HG02623 (cell line): ENCODE measurements at regions not wholly inside any gene's neighbourhood (a gene's known extent, or its start where the extent isn't known, plus 50 kb on each side); places are given as distances from the start of the nearest gene placed in this dataset.

Source experiments
- ATAC-seq: cut with Tn5 transposase; IDR thresholded peaks from one replicate; pipeline ENCODE4 v1.9.1; 2021; ENCODE audit warnings: moderate library complexity; ENCODE audit not compliant: unreplicated experiment

GRCh38 chr3:76664816-76665215 is 375.1 kb upstream of the ROBO2 start:
- ATAC-seq, result no peak

GRCh38 chr3:76668653-76669052 is 371.2 kb upstream of the ROBO2 start:
- ATAC-seq, result no peak

- ATAC-seq, result no peak
Measured at GRCh38 chr3:76669322-76669721, 370.6 kb upstream of the ROBO2 start.

DNA sequence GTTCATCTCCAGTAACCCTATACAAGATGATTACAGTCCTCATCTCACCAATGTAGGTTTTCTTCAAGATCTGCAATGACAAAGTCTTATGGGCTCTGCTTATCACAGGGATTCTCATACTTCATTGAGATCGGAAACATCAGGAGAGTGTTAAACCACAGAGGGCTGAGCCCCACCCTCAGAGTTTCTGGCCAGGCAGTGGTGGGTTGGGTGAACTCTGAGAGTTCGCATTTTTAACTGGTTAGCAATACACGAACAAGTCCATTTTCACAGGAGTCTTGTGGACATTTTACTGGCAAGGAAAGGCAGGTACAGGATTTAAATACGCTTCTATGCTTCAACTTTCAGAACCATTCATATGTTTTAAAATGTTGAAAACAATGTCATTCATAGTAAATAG is 366.7 kb upstream of the ROBO2 start:
- ATAC-seq, result no peak

DNA sequence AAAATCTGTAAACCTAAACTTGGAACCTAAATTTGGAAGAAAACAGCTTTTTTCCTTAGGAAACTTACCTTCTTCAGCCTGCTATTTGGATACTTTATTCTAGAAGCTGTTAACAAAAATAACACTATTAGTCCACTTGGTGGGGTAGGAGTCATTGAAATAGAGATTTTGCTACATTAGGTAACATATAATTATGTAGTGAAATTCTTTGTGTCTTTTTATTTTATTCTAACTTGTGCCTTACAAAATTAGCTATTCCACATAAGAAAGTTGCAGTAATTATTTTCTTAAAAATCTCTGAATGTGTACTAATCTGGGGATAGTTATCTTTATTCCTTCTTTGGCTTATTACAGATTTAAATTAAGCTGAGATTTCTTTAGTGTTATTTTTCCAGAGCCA is 360.4 kb upstream of the ROBO2 start:
- no peak for ATAC-seq

DNA sequence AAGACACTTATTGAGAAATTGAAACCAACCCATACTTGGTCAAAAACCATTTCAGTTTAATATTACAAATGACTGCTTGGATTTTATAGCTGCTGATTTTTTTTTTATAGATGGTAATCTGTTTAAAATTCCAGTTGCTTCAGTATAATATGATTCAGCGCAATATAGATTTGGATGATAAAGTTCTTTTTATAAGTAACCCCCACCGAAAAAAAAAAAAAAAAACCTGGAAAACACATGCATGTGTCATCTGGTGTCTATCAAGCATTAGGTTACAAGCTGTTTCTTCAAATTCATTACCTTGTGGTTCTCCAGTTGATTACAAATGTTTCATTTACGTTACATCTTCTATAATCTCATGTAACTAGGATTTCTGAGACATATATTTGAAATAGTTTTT is 356.6 kb upstream of the ROBO2 start:
- ATAC-seq, result no peak

DNA sequence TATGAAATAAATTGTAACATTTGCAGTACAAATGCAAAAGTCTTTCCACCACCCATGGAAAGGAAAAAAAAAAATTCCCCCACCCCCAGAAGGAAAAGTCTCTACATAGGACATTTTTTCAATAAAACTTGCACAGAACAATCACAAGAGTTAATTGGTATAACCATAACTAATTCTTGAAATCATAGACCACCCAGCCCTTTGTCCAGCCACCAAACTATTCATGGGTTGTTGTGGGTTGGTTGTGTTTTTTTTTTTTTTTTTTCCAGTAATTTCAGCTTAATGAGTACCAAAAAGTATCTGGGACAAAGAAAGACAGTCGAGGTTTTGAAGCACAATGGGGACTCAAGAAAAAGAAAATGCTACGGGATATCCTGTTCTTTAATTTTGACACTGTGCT is 355.0 kb upstream of the ROBO2 start:
- no peak for ATAC-seq

DNA sequence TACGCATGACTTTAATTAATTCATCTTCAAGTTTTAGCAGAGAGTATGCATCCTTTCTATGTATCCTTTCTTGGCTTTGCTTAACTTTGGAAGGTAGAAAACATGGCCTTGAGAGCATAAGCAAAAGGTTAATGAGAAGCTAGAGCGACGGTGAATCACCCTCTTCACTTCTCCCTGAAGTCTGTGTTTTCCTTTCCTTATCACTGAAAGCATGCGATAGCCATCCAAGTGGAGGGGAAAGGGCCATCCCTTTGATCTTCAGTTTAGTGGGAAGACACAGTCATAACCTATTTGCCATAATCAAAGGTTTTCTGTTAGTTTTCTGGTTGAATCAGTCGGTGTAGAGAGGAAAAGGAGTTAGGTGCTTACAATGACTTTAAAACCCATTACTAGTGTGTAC is 354.0 kb upstream of the ROBO2 start:
- no peak for ATAC-seq

DNA sequence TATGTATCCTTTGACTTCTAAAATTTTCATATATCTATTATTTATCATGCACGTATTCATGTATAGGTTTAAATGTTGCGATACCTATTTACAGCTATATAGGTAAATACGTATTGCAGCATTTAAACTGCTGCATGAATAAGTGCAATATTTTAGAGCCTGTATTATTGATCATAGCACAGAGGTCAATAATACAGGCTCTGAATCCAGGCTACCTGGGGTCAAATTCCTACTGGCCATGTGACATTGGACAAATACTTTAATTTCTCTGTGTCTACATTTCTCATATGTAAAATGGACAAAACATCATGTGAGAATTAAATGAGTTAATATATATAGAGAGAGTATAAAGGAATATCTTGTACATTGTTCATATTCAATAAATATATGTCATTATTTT is 352.9 kb upstream of the ROBO2 start:
- ATAC-seq, result no peak

DNA sequence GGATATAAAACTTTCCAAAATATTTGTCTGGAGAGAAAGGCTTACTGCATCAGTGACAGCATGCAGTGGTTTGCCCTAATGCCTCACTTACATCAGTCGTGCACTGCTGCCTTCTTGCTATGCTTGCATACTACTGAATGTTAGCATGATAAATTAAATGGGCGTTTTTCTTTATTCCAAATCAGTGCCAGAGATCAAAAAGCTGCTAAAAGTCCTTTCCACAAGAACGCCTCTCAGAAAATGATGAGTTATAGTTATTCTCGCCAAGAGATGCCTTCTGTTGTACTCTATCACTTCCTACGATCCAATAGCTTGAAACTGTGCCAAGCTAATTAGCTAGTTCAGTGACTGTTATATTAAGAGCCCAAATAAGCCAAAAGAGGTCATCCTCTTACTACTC is 345.8 kb upstream of the ROBO2 start:
- no peak for ATAC-seq

GRCh38 chr3:76698136-76698706 is 341.7 kb upstream of the ROBO2 start:
- no peak for ATAC-seq

DNA sequence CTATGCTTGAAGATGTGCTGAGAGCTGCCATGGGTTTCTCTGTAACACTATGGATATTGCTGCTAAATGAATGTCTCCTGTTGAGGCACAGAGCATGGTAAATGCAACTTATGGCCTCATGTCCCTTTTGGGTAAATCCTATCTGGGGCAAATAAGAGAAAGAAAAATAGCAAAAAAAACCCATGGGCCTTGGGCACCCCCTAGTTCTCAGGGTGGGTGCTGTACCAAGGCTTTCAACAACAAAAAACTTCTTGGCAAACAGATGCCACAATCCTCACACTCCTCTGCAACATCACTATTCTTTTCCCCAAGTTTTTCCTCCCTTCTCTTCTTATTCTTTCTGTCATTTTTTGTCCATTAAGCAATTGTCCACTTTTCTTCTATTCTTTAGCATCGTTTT is 340.1 kb upstream of the ROBO2 start:
- no peak for ATAC-seq

- no peak for ATAC-seq
Measured at GRCh38 chr3:76700323-76700722, 339.6 kb upstream of the ROBO2 start.

DNA sequence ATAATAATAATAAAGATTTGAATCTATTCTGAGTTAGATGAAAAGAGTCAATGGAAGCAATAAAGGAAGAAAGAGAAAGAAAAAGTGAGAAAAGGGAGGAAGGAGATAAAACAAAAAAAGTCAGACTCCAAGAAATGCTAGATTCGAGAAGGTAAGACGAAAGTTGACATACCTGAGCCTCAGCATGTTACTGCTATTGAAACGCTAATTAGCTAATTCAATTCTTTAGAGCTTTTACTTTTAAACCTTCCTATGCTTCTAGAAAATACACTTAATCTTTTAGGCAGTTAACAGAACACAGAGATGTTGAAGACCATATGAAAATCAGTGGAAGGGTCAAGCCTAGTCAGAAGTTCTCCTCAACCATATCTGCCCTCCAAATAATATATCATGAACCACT is 337.2 kb upstream of the ROBO2 start:
- ATAC-seq, result no peak

DNA sequence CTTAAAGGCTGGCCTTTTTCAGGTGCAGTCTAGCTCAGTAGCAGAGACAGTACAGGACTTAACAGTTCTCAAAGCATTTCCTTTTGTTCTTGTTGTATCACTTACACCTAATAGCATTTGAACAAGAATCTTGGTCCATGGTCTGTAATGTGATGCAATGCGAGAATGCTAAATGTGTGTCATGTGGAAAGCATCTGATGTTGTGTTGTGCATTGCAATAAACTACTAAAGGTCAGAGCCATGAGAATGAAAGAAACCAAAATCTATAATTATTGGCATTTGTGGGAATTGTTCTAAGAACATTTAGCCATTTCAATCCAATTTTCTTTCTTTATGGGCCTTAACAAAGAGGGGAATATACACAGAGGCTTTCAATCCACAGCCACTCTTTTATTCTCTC is 324.5 kb upstream of the ROBO2 start:
- ATAC-seq, result no peak

- ATAC-seq, result no peak
Measured at GRCh38 chr3:76723366-76723765, 316.5 kb upstream of the ROBO2 start.

DNA sequence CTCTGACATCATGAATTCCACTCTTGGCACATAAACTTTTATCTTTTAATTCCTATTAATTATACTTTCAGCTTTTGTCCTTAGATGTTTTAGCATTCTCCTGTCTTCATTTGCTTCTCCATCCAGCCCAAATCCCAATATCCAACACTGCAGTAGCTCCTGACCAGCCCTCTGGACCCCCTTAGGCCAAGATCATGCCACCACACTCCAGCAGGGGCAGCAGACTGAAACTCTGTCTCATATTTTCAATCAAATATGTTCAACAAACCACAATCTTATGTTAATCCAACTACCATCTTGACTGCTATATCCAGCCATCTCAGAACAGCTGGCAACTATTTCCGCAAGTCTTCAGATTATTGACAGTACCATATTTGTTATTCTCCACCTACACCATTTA is 315.8 kb upstream of the ROBO2 start:
- ATAC-seq, result no peak

DNA sequence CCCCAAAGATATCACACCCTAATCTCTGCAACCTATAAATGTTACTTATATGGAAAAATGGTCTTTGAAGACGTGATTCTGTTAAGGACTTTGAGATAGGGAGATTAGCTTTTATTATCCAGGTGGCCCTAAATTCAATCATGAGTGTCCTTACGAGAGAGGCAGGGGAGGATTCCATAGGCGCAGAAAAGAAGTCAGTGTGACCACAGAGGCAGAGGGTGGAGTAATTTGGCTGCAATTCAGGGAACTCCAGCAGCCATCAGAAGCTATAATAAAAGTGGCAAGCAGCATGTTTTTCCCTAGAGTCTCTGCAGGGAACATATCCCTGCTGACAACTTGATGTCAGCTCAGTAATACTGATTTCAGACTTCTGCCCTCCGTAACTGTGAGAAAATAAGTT is 315.2 kb upstream of the ROBO2 start:
- no peak for ATAC-seq

DNA sequence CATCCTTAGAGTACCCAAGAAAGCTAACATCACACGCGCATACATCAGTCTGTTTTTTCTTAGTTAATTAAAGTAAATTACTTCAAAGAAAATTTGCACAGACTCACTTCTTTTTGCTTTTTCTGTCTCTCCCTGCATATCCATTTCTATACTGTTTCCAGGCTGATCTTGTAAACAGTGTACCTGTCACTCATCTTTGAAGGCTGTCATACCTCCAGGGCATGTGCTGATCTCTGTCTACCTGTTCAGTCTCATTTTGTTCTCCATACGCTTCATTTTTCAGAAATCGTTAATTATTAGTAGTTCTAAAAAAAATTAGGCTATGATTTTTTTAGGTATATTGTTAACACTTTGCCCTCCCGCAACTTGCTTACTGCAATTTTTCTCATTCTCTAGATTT is 313.9 kb upstream of the ROBO2 start:
- ATAC-seq, result no peak

GRCh38 chr3:76728426-76728825 is 311.5 kb upstream of the ROBO2 start:
- ATAC-seq, result no peak

- no peak for ATAC-seq
Measured at GRCh38 chr3:76731471-76731870, 308.4 kb upstream of the ROBO2 start.

- no peak for ATAC-seq
Measured at GRCh38 chr3:76733073-76733759, 306.7 kb upstream of the ROBO2 start.

GRCh38 chr3:76735152-76735551 is 304.7 kb upstream of the ROBO2 start:
- ATAC-seq, result no peak
